OCI-LY7 (cell line): ENCODE measurements at regions not wholly inside any gene's neighbourhood (a gene's known extent, or its start where the extent isn't known, plus 50 kb on each side); places are given as distances from the start of the nearest gene placed in this dataset.
"Not testable (repeated sequence)": the region's sequence is repeated elsewhere in the genome, so short reads cannot be mapped to it uniquely, and the experiment has no call there.

ENCODE experiments used
- BruUV-seq: library from RNA; stranded (reverse); fragments of 400-500 nt; replicated peaks from 2 replicates; lab custom pipeline; 2021; lab: Mats Ljungman, UMichigan
- CTCF ChIA-PET: fragments of 300-600 bp; sonication (Branson Sonifier 250); formaldehyde crosslinking; loops from one replicate; lab custom pipeline; 2022; ENCODE audit warnings: antibody characterized with exemption; ENCODE audit not compliant: unreplicated experiment; lab: Charles Lee
- POLR2A ChIA-PET: fragments of 300-600 bp; sonication (Branson Sonifier 250); formaldehyde crosslinking; loops from one replicate; lab custom pipeline; 2022; ENCODE audit warnings: antibody characterized with exemption; lab: Charles Lee
- DNase-seq: peaks from one replicate; pipeline ENCODE4 v3.0.0-alpha.2; 2015; ENCODE audit warnings: low spot score
- H2AFZ ChIP-seq: fragments of 200-600 bp; sonication (generic), shearing (Covaris generic); 2 replicates; pipeline ENCODE4 v1.6.1; 2014; ENCODE audit warnings: mild to moderate bottlenecking, antibody characterized with exemption, low read length, moderate library complexity
- H3K27ac ChIP-seq: fragments of 200-600 bp; sonication (generic); 2 replicates; pipeline ENCODE4 v1.5.1; 2014; ENCODE audit warnings: mixed run types, low read depth, mild to moderate bottlenecking, moderate library complexity, low read length, inconsistent platforms; ENCODE audit not compliant: poor library complexity, severe bottlenecking
- H3K36me3 ChIP-seq: fragments of 200-600 bp; sonication (generic); 2 replicates; pipeline ENCODE4 v1.6.1; 2014; ENCODE audit warnings: mild to moderate bottlenecking, antibody characterized with exemption, low read length, moderate library complexity, mixed read lengths; ENCODE audit not compliant: insufficient read depth
- H3K4me1 ChIP-seq: fragments of 200-600 bp; sonication (generic); 2 replicates; pipeline ENCODE4 v1.5.1; 2014; ENCODE audit warnings: mild to moderate bottlenecking, low read length; ENCODE audit not compliant: insufficient read depth, poor library complexity, severe bottlenecking
- H3K4me2 ChIP-seq: fragments of 200-600 bp; sonication (generic); 2 replicates; pipeline ENCODE4 v1.6.1; 2014; ENCODE audit warnings: mild to moderate bottlenecking, low read length
- H3K4me3 ChIP-seq: fragments of 200-600 bp; sonication (generic); 2 replicates; pipeline ENCODE4 v1.5.1; 2014; ENCODE audit warnings: mild to moderate bottlenecking, low read depth, low read length; ENCODE audit not compliant: poor library complexity, severe bottlenecking
- H3K79me2 ChIP-seq: fragments of 200-600 bp; sonication (generic); 2 replicates; pipeline ENCODE4 v1.6.1; 2016; ENCODE audit warnings: low read depth, mild to moderate bottlenecking, low read length, moderate library complexity, mixed read lengths; ENCODE audit not compliant: insufficient read depth
- H3K9me2 ChIP-seq: fragments of 200-600 bp; sonication (generic); 2 replicates; pipeline ENCODE4 v1.6.1; 2016; ENCODE audit warnings: mild to moderate bottlenecking, low read length, mixed read lengths; ENCODE audit not compliant: insufficient read depth
- H3K9me3 ChIP-seq: fragments of 200-600 bp; sonication (generic); 2 replicates; pipeline ENCODE4 v1.6.1; 2014; ENCODE audit warnings: mild to moderate bottlenecking, mixed run types, low read length, mixed read lengths
- H4K20me1 ChIP-seq: fragments of 200-600 bp; sonication (generic); 2 replicates; pipeline ENCODE4 v1.6.1; 2014; ENCODE audit warnings: mild to moderate bottlenecking, antibody characterized with exemption, low read length, moderate library complexity, mixed read lengths; ENCODE audit not compliant: insufficient read depth
- CTCF ChIP-seq: fragments of 200-600 bp; sonication (generic); conservative IDR thresholded peaks from 2 replicates; pipeline ENCODE4 v1.5.1; 2014; ENCODE audit warnings: mild to moderate bottlenecking, antibody characterized with exemption, low read length, moderate library complexity, mixed read lengths
- EZH2phosphoT487 ChIP-seq: fragments of 200-600 bp; sonication (generic); IDR thresholded peaks from 2 replicates; pipeline ENCODE4 v1.6.1; 2018; ENCODE audit warnings: low read depth, borderline replicate concordance, mild to moderate bottlenecking, mixed run types, antibody characterized with exemption, low read length, moderate library complexity, mixed read lengths
- intact Hi-C: fragments of 100-400 bp; cut with micrococcal nuclease; formaldehyde crosslinking; loops from one replicate; pipeline ENCODE4 v1.10.0; 2022; ENCODE audit not compliant: unreplicated experiment

GRCh38 chr2:16383411-16383810 is 282.2 kb downstream of the CYRIA start:
- no peak overlapping the region for H3K4me2 ChIP-seq
- H3K9me2 ChIP-seq: no peaks in the 10 kb centered on the region
- H2AFZ ChIP-seq: no peak overlapping the region
- H3K27ac ChIP-seq: no peak overlapping the region
- no peaks in the 10 kb centered on the region for H3K36me3 ChIP-seq
- no peaks in the 10 kb centered on the region for H3K4me1 ChIP-seq
- TF ChIP-seq EZH2phosphoT487: no peak
- no peak for TF ChIP-seq CTCF
- intact Hi-C loops: no loop called here
- no peak for DNase-seq
- CTCF ChIA-PET: no interaction called here
- no peak overlapping the region for H3K4me3 ChIP-seq
- no peaks in the 10 kb centered on the region for H3K79me2 ChIP-seq
- no peaks in the 10 kb centered on the region for H3K9me3 ChIP-seq
- H4K20me1 ChIP-seq: no peaks in the 10 kb centered on the region
- POLR2A ChIA-PET: interaction anchor here (0.7 kb wide), 1 partner anchor 258 kb away, joined by 3 read pairs; no protein-coding TSS in a partner anchor
- no TSS peak for BruUV-seq

GRCh38 chr2:16382451-16382850 is 283.2 kb downstream of the CYRIA start:
- TF ChIP-seq CTCF (no peak), EZH2phosphoT487 (no peak)
- CTCF ChIA-PET: no interaction called here

GRCh38 chr2:16381511-16381910 is 284.1 kb downstream of the CYRIA start:
- POLR2A ChIA-PET: interaction anchor here (0.6 kb wide), 1 partner anchor 315 kb away, joined by 3 read pairs; no protein-coding TSS in a partner anchor
- intact Hi-C loops: no loop called here

More at GRCh38 chr2:16382451-16382850, 283.2 kb downstream of the CYRIA start:
- Histone ChIP-seq H4K20me1 (no peaks in the 10 kb centered on the region), H3K4me1 (no peaks in the 10 kb centered on the region), H3K4me3 (no peak overlapping the region), H3K27ac (no peak overlapping the region), H3K9me2 (no peaks in the 10 kb centered on the region), H3K79me2 (no peaks in the 10 kb centered on the region), H3K4me2 (no peak overlapping the region), H3K9me3 (no peaks in the 10 kb centered on the region), H3K36me3 (no peaks in the 10 kb centered on the region), H2AFZ (no peak overlapping the region)
- POLR2A ChIA-PET: interaction anchor here (0.6 to 0.7 kb wide), 2 partner anchors 257 to 316 kb away, joined by 3 read pairs; no protein-coding TSS in a partner anchor
- intact Hi-C loops: no loop called here
- no peak for DNase-seq
- no TSS peak for BruUV-seq

GRCh38 chr2:16379901-16380300 is 285.7 kb downstream of the CYRIA start:
- H3K9me3 ChIP-seq, DNase-seq, CTCF ChIA-PET, H3K27ac ChIP-seq, H3K4me3 ChIP-seq, H3K4me1 ChIP-seq, H4K20me1 ChIP-seq, BruUV-seq, H3K79me2 ChIP-seq, intact Hi-C loops, H3K36me3 ChIP-seq, H2AFZ ChIP-seq, H3K4me2 ChIP-seq, H3K9me2 ChIP-seq: not testable (repeated sequence)
- POLR2A ChIA-PET: interaction anchor here (0.7 kb wide), 1 partner anchor 77 kb away, joined by 3 read pairs; no protein-coding TSS in a partner anchor

More at GRCh38 chr2:16381511-16381910, 284.1 kb downstream of the CYRIA start:
- H3K4me2 ChIP-seq: no peak overlapping the region
- H3K4me3 ChIP-seq: no peak overlapping the region
- no peaks in the 10 kb centered on the region for H3K36me3 ChIP-seq
- H3K9me3 ChIP-seq: no peaks in the 10 kb centered on the region
- TF ChIP-seq EZH2phosphoT487 (no peak), CTCF (no peak)
- H3K4me1 ChIP-seq: no peaks in the 10 kb centered on the region
- H2AFZ ChIP-seq: no peak overlapping the region
- no peaks in the 10 kb centered on the region for H3K9me2 ChIP-seq
- BruUV-seq: no TSS peak
- CTCF ChIA-PET: no interaction called here
- no peaks in the 10 kb centered on the region for H3K79me2 ChIP-seq
- H4K20me1 ChIP-seq: no peaks in the 10 kb centered on the region
- no peak for DNase-seq
- H3K27ac ChIP-seq: no peak overlapping the region
